Hepatocyte (in vitro differentiated cells): ENCODE measurements at regions not wholly inside any gene's neighbourhood (a gene's known extent, or its start where the extent isn't known, plus 50 kb on each side); places are given as distances from the start of the nearest gene placed in this dataset.

Source experiments
- DNase-seq: peaks from one replicate; pipeline ENCODE4 v3.0.0-alpha.2; 2016; ENCODE audit warnings: low spot score
- H2AFZ ChIP-seq: fragments of 200-600 bp; sonication (generic); 2 replicates; pipeline ENCODE4 v1.6.0; 2016; ENCODE audit warnings: antibody characterized with exemption, mild to moderate bottlenecking
- H3K27ac ChIP-seq: fragments of 200-600 bp; sonication (generic); 2 replicates; pipeline ENCODE4 v1.5.1; 2016; ENCODE audit warnings: mild to moderate bottlenecking
- H3K27me3 ChIP-seq: fragments of 200-600 bp; sonication (generic); 2 replicates; pipeline ENCODE4 v1.6.1; 2016
- H3K36me3 ChIP-seq: fragments of 200-600 bp; sonication (generic); replicated peaks from 2 replicates; pipeline ENCODE4 v1.5.1; 2016; ENCODE audit warnings: low read depth; ENCODE audit not compliant: insufficient read depth
- H3K4me1 ChIP-seq: fragments of 200-600 bp; sonication (generic); 2 replicates; pipeline ENCODE4 v1.5.1; 2016; ENCODE audit warnings: mild to moderate bottlenecking, moderate library complexity; ENCODE audit not compliant: insufficient read depth
- H3K4me2 ChIP-seq: fragments of 200-600 bp; sonication (generic); 2 replicates; pipeline ENCODE4 v1.6.0; 2016
- H3K4me3 ChIP-seq: fragments of 200-600 bp; sonication (generic); 2 replicates; pipeline ENCODE4 v1.5.1; 2016; ENCODE audit warnings: mild to moderate bottlenecking
- H3K79me2 ChIP-seq: fragments of 200-600 bp; sonication (generic); 2 replicates; pipeline ENCODE4 v1.6.0; 2017; ENCODE audit warnings: mild to moderate bottlenecking
- H3K9me2 ChIP-seq: fragments of 200-600 bp; sonication (generic); replicated peaks from 2 replicates; pipeline ENCODE4 v1.6.0; 2017; ENCODE audit warnings: mild to moderate bottlenecking; ENCODE audit not compliant: insufficient read depth
- H3K9me3 ChIP-seq: fragments of 200-600 bp; sonication (generic); 2 replicates; pipeline ENCODE4 v1.5.1; 2016; ENCODE audit warnings: low read depth, mild to moderate bottlenecking
- H4K20me1 ChIP-seq: fragments of 200-600 bp; sonication (generic); 2 replicates; pipeline ENCODE4 v1.6.0; 2016; ENCODE audit warnings: mild to moderate bottlenecking; ENCODE audit not compliant: insufficient read depth, poor library complexity, severe bottlenecking
- CTCF ChIP-seq: fragments of 200-600 bp; sonication (generic); IDR thresholded peaks from 2 replicates; pipeline ENCODE4 v1.5.1; 2016; ENCODE audit warnings: antibody characterized with exemption, mild to moderate bottlenecking; ENCODE audit not compliant: poor library complexity
- EZH2 ChIP-seq: fragments of 200-600 bp; sonication (generic); IDR thresholded peaks from 2 replicates; pipeline ENCODE4 v1.6.1; 2016; ENCODE audit warnings: antibody characterized with exemption, mild to moderate bottlenecking, borderline replicate concordance
- EZH2phosphoT487 ChIP-seq: fragments of 200-600 bp; sonication (generic); IDR thresholded peaks from one replicate; pipeline ENCODE4 v1.6.1; 2018; ENCODE audit warnings: antibody characterized with exemption, mild to moderate bottlenecking, low read depth, moderate library complexity; ENCODE audit not compliant: unreplicated experiment, severe bottlenecking
- WGBS: methylation state at CpG from one replicate; pipeline ENCODE4 v1.1.6; 2016; ENCODE audit warnings: low lambda C conversion rate; ENCODE audit errors: missing lambda C conversion rate; 5-methylcytosine and 5-hydroxymethylcytosine counted together

GRCh38 chr15:31258260-31258659 lies 68.4 kb upstream of the KLF13 start:
- Histone ChIP-seq H3K4me3 (no peak overlapping the region), H3K27me3 (no peaks in the 10 kb centered on the region), H3K9me3 (no peaks in the 10 kb centered on the region), H3K4me2 (no peak overlapping the region), H3K79me2 (no peaks in the 10 kb centered on the region), H3K36me3 (no peaks in the 10 kb centered on the region), H3K9me2 (no peaks in the 10 kb centered on the region), H3K4me1 (peaks cover 7% of the 10 kb centered on the region), H2AFZ (no peak overlapping the region), H3K27ac (no peak overlapping the region), H4K20me1 (no peaks in the 10 kb centered on the region)
- no peak for TF ChIP-seq EZH2phosphoT487
- no peak for TF ChIP-seq EZH2
- TF ChIP-seq CTCF, result no peak
- WGBS, result 95% methylated on average over 2 of the region's 2 CpGs
- no peak for DNase-seq

GRCh38 chr15:31259562-31260252 lies 66.9 kb upstream of the KLF13 start:
- H3K4me1 ChIP-seq, result peaks cover 4% of the 10 kb centered on the region
- H3K4me2 ChIP-seq, result no peak overlapping the region
- H3K9me3 ChIP-seq, result no peaks in the 10 kb centered on the region
- H2AFZ ChIP-seq, result no peak overlapping the region
- no peak overlapping the region for H3K4me3 ChIP-seq
- WGBS, result 100% methylated on average over 1 of the region's 1 CpG
- no peaks in the 10 kb centered on the region for H3K36me3 ChIP-seq
- no peaks in the 10 kb centered on the region for H3K9me2 ChIP-seq
- no peaks in the 10 kb centered on the region for H3K27me3 ChIP-seq
- TF ChIP-seq CTCF (no peak), EZH2 (no peak), EZH2phosphoT487 (no peak)
- H3K27ac ChIP-seq, result no peak overlapping the region
- no peak for DNase-seq
- H3K79me2 ChIP-seq, result no peaks in the 10 kb centered on the region
- H4K20me1 ChIP-seq, result no peaks in the 10 kb centered on the region

- DNase-seq, result no peak
These were observed 65.9 kb upstream of the KLF13 start for GRCh38 chr15:31260646-31261265.

More at GRCh38 chr15:31260646-31261265, 65.9 kb upstream of the KLF13 start:
- H3K36me3 ChIP-seq, result no peaks in the 10 kb centered on the region
- H2AFZ ChIP-seq, result no peak overlapping the region
- H3K4me3 ChIP-seq, result no peak overlapping the region
- no peak overlapping the region for H3K27ac ChIP-seq
- H3K4me2 ChIP-seq, result no peak overlapping the region
- H3K27me3 ChIP-seq, result no peaks in the 10 kb centered on the region
- H3K9me2 ChIP-seq, result no peaks in the 10 kb centered on the region
- H4K20me1 ChIP-seq, result no peaks in the 10 kb centered on the region
- H3K9me3 ChIP-seq, result no peaks in the 10 kb centered on the region
- TF ChIP-seq CTCF (no peak), EZH2 (no peak), EZH2phosphoT487 (no peak)
- 92% methylated on average over 10 of the region's 11 CpGs for WGBS
- no peaks in the 10 kb centered on the region for H3K79me2 ChIP-seq
- peaks cover 9% of the 10 kb centered on the region for H3K4me1 ChIP-seq
